GM12878 (cell line): ENCODE measurements at regions not wholly inside any gene's neighbourhood (a gene's known extent, or its start where the extent isn't known, plus 50 kb on each side); places are given as distances from the start of the nearest gene placed in this dataset.

Experiments used
- ATAC-seq: fragments of 200-7000 bp; cut with Tn5 transposase; 3 replicates; pipeline ENCODE4 v1.9.1; 2020; ENCODE audit warnings: mild to moderate bottlenecking, moderate library complexity
- BruUV-seq: library from RNA; stranded (reverse); fragments of 400-500 nt; replicated peaks from 2 replicates; lab custom pipeline; 2021; lab: Mats Ljungman, UMichigan
- CTCF ChIA-PET: fragments of 300-600 bp; sonication (Branson Sonifier 250); formaldehyde crosslinking; extraction: SDS; loops from one replicate; lab custom pipeline; 2021; ENCODE audit warnings: inconsistent platforms; lab: Yijun Ruan, JAX
- POLR2A ChIA-PET: fragments of 350-600 bp; formaldehyde crosslinking; extraction: SDS; loops from one replicate; lab custom pipeline; 2021; ENCODE audit warnings: inconsistent platforms; lab: Charles Lee
- RAD21 ChIA-PET: fragments of 300-600 bp; sonication (Branson Sonifier 250); formaldehyde crosslinking; loops from one replicate; lab custom pipeline; 2023; ENCODE audit warnings: antibody characterized with exemption; ENCODE audit not compliant: unreplicated experiment; lab: Charles Lee
- SMC1A ChIA-PET: fragments of 300-600 bp; sonication (Branson Sonifier 250); formaldehyde crosslinking; loops from one replicate; lab custom pipeline; 2023; ENCODE audit not compliant: unreplicated experiment, uncharacterized antibody; lab: Charles Lee
- DNase-seq: peaks from one replicate; pipeline ENCODE4 v3.0.0-alpha.2; 2011; ENCODE audit warnings: low read depth, low spot score
- FAIRE-seq: peaks from 3 replicates; lab custom pipeline; 2011; peaks lifted over from hg19 to GRCh38; lab: Jason Lieb, UNC
- H2AFZ ChIP-seq: 2 replicates; pipeline ENCODE4 v1.6.0; 2011; ENCODE audit warnings: low read depth, low read length, control low read depth; ENCODE audit not compliant: control insufficient read depth
- H3K27ac ChIP-seq: 2 replicates; pipeline ENCODE4 v1.5.1; 2011; ENCODE audit warnings: control low read depth; ENCODE audit not compliant: control insufficient read depth, insufficient read depth
- H3K27me3 ChIP-seq, 2 experiments: replicated peaks in 1 of 2; 2 replicates each; pipeline versions ENCODE4 v1.6.0 to v1.6.1; 2011; ENCODE audit warnings: low read length in 1 of 2; ENCODE audit not compliant: control insufficient read depth in 2 of 2, insufficient read depth in 2 of 2
- H3K36me3 ChIP-seq, 2 experiments: 2 replicates each; pipeline ENCODE4 v1.5.1; 2011; ENCODE audit warnings: low read length in 1 of 2; ENCODE audit not compliant: control insufficient read depth in 2 of 2, insufficient read depth in 2 of 2
- H3K4me1 ChIP-seq: 2 replicates; pipeline ENCODE4 v1.6.1; 2011; ENCODE audit warnings: mild to moderate bottlenecking, low read length, moderate library complexity, mixed read lengths; ENCODE audit not compliant: control insufficient read depth, insufficient read depth
- H3K4me2 ChIP-seq: 2 replicates; pipeline ENCODE4 v1.6.0; 2011; ENCODE audit warnings: control low read depth; ENCODE audit not compliant: control insufficient read depth, insufficient read depth
- H3K4me3 ChIP-seq: fragments of 200-600 bp; sonication (generic); 2 replicates; pipeline ENCODE4 v1.5.1; 2016
- H3K79me2 ChIP-seq: 2 replicates; pipeline ENCODE4 v1.6.0; 2011; ENCODE audit warnings: low read length; ENCODE audit not compliant: control insufficient read depth, insufficient read depth
- H3K9ac ChIP-seq: 2 replicates; pipeline ENCODE4 v1.8.0; 2011; ENCODE audit warnings: low read length, control low read depth, mixed read lengths; ENCODE audit not compliant: control insufficient read depth, insufficient read depth
- H3K9me3 ChIP-seq: replicated peaks from 3 replicates; pipeline ENCODE4 v1.5.1; 2011; ENCODE audit warnings: mild to moderate bottlenecking, low read length; ENCODE audit not compliant: control insufficient read depth, insufficient read depth
- H4K20me1 ChIP-seq: 2 replicates; pipeline ENCODE4 v1.6.0; 2011; ENCODE audit not compliant: control insufficient read depth, insufficient read depth
- CBFB ChIP-seq: IDR thresholded peaks from 2 replicates; pipeline ENCODE4 v1.6.1; 2016; ENCODE audit warnings: antibody characterized with exemption, low read depth
- CHD1 ChIP-seq: IDR thresholded peaks from 2 replicates; pipeline ENCODE4 v1.6.1; 2012; ENCODE audit warnings: low read depth, low read length, improper control_type of control experiment
- CREB1 ChIP-seq: IDR thresholded peaks from 2 replicates; pipeline ENCODE4 v1.6.1; 2012; ENCODE audit warnings: low read depth, mild to moderate bottlenecking, inconsistent platforms
- CUX1 ChIP-seq: IDR thresholded peaks from 2 replicates; pipeline ENCODE4 v1.6.1; 2012; ENCODE audit warnings: improper control_type of control experiment, low read depth, low read length; ENCODE audit not compliant: insufficient replicate concordance
- EED ChIP-seq: sonication (generic); IDR thresholded peaks from 2 replicates; pipeline ENCODE4 v1.6.1; 2016; ENCODE audit warnings: antibody characterized with exemption, low read depth
- ETV6 ChIP-seq, 2 experiments: fragments of 450-650 bp in 1 of 2; IDR thresholded peaks in 1 of 2; conservative IDR thresholded peaks in 1 of 2; 2 replicates each; pipeline ENCODE4 v1.6.1; 2014; ENCODE audit warnings: antibody characterized with exemption in 1 of 2, borderline replicate concordance in 1 of 2, low read depth in 1 of 2, mild to moderate bottlenecking in 1 of 2, moderate library complexity in 1 of 2
- FOS ChIP-seq: IDR thresholded peaks from 3 replicates; pipeline ENCODE4 v1.6.1; 2011; ENCODE audit warnings: borderline replicate concordance; ENCODE audit not compliant: insufficient read length; ENCODE audit errors: extremely low read depth
- IKZF1 ChIP-seq: fragments of 450-650 bp; conservative IDR thresholded peaks from 2 replicates; pipeline ENCODE4 v1.6.1; 2017; ENCODE audit warnings: antibody characterized with exemption, mild to moderate bottlenecking
- IKZF2 ChIP-seq, 2 experiments: fragments of 450-650 bp; IDR thresholded peaks; 2 replicates each; pipeline ENCODE4 v1.6.1; 2017; ENCODE audit warnings: mild to moderate bottlenecking in 2 of 2, moderate library complexity in 2 of 2
- NFIC ChIP-seq: IDR thresholded peaks from 2 replicates; pipeline ENCODE4 v1.6.1; 2012; ENCODE audit warnings: low read depth, mild to moderate bottlenecking, inconsistent platforms, low read length, moderate library complexity
- NFYB ChIP-seq: IDR thresholded peaks from 2 replicates; pipeline ENCODE4 v1.6.1; 2011; ENCODE audit warnings: low read depth, mild to moderate bottlenecking, low read length, improper control_type of control experiment, moderate library complexity; ENCODE audit not compliant: insufficient read depth
- TARDBP ChIP-seq: IDR thresholded peaks from 2 replicates; pipeline ENCODE4 v1.6.1; 2016; ENCODE audit warnings: borderline replicate concordance
- TCF3 ChIP-seq: IDR thresholded peaks from 2 replicates; pipeline ENCODE4 v1.6.1; 2012; ENCODE audit warnings: low read depth, mild to moderate bottlenecking, low read length, borderline replicate concordance; ENCODE audit not compliant: insufficient read depth
- USF1 ChIP-seq: IDR thresholded peaks from 2 replicates; pipeline ENCODE4 v1.6.1; 2011; ENCODE audit warnings: borderline replicate concordance, low read depth, mild to moderate bottlenecking, moderate library complexity, mixed read lengths, low read length; ENCODE audit not compliant: insufficient read depth; ENCODE audit errors: extremely low read length
- YBX1 ChIP-seq: fragments of 450-650 bp; IDR thresholded peaks from 2 replicates; pipeline ENCODE4 v1.6.1; 2016; ENCODE audit warnings: antibody characterized with exemption
- WGBS: methylation state at CpG from one replicate; pipeline ENCODE4 v1.1.6; 2016; ENCODE audit warnings: low lambda C conversion rate; ENCODE audit not compliant: insufficient replicate concordance, insufficient coverage; ENCODE audit errors: missing lambda C conversion rate; 5-methylcytosine and 5-hydroxymethylcytosine counted together
- in situ Hi-C: fragments of 300-500 bp; cut with MboI; formaldehyde crosslinking; loops from 9 replicates; pipeline ENCODE4 v1.14.3; 2018; ENCODE audit warnings: mixed read lengths
- intact Hi-C: fragments of 100-400 bp; cut with micrococcal nuclease; formaldehyde crosslinking; loops from one replicate; pipeline ENCODE4 v1.14.2; 2022; ENCODE audit not compliant: unreplicated experiment

- TF ChIP-seq USF1, result no peak
- no peak for TF ChIP-seq TARDBP
These were observed 351.1 kb upstream of the RIOK2 start (continued) for GRCh38 chr5:97534166-97534565.

- RAD21 ChIA-PET, result no interaction called here
- Histone ChIP-seq H4K20me1 (no peaks in the 10 kb centered on the region), H3K4me3 (no peak overlapping the region), H3K4me1 (no peaks in the 10 kb centered on the region), H3K27ac (no peak overlapping the region), H3K4me2 (no peak overlapping the region), H3K79me2 (no peaks in the 10 kb centered on the region), H3K9me3 (no peaks in the 10 kb centered on the region), H3K9ac (no peak overlapping the region), H2AFZ (no peak overlapping the region), H3K27me3 (no peaks in the 10 kb centered on the region), H3K36me3 (no peaks in the 10 kb centered on the region)
- ATAC-seq (no peak), DNase-seq (no peak), FAIRE-seq (no peak)
- BruUV-seq, result no TSS peak
- CTCF ChIA-PET, result interaction anchor here (1.1 kb wide), 1 partner anchor 112 kb away, joined by 3 read pairs; no protein-coding TSS in a partner anchor
- in situ Hi-C loops (no loop called here), intact Hi-C loops (loop anchor here (5.0 kb wide), 1 partner anchor 1231 kb away; no protein-coding TSS in a partner anchor)
- POLR2A ChIA-PET, result no interaction called here
- WGBS, result 33% methylated on average over 1 of the region's 1 CpG
- SMC1A ChIA-PET, result interaction anchor here (1.2 kb wide), 1 partner anchor 20 kb away, joined by 3 read pairs; no protein-coding TSS in a partner anchor
- no peak for TF ChIP-seq IKZF2 (IDR thresholded peaks at IDR 0.05)
- no peak for TF ChIP-seq YBX1
- TF ChIP-seq NFYB, result no peak
- 0 out of 4 replicates have a peak, but pooled peaks of 1 of the 2 experiments have one; percentile 27 for TF ChIP-seq ETV6 (conservative IDR thresholded peaks at IDR 0.05 in 1 of 2, IDR thresholded peaks at IDR 0.05 in 1 of 2; ENCODE audit: borderline replicate concordance in 1 of 2, low read depth in 1 of 2)
- no peak for TF ChIP-seq CBFB
- no peak for TF ChIP-seq TCF3
- 0 out of 2 replicates have a peak, but pooled peaks have one; percentile 30 for TF ChIP-seq NFIC
- no peak for TF ChIP-seq FOS
- TF ChIP-seq EED, result peak; percentile 38; the same call in 1 of the 2 replicates
- no peak for TF ChIP-seq CHD1
- no peak for TF ChIP-seq CUX1
- TF ChIP-seq CREB1, result no peak
- no peak for TF ChIP-seq IKZF1
These were observed 353.6 kb upstream of the RIOK2 start for GRCh38 chr5:97536683-97537082.
